NCI-H748 (cell line): ENCODE measurements at regions not wholly inside any gene's neighbourhood (a gene's known extent, or its start where the extent isn't known, plus 50 kb on each side); places are given as distances from the start of the nearest gene placed in this dataset.
"Not testable (repeated sequence)": the region's sequence is repeated elsewhere in the genome, so short reads cannot be mapped to it uniquely, and the experiment has no call there.

Experiments
- DNase-seq: peaks from one replicate; lab custom pipeline; 2025; ENCODE audit not compliant: unreplicated experiment; lab: John Stamatoyannopoulos, UW

DNA sequence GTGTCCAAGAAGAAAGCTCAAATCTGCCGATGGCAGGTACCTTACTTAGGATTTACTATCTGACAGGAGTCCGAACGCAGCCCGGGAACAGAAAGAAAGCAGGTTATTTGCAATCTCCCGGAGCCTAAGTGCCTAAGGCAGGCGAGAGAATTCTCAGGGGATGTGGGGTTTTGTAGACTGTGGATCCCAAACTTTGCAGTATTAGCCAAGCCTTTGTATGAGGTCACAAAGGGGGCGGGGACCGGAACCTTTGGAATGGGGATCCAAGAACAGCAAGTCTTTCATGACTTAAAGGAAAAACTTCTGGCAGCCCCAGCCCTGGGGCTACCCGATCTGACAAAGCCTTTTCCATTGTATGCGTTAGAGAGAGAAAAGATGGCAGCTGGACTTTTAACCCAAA, 80.6 kb upstream of the RUBCNL start:
- not testable (repeated sequence) for DNase-seq

DNA sequence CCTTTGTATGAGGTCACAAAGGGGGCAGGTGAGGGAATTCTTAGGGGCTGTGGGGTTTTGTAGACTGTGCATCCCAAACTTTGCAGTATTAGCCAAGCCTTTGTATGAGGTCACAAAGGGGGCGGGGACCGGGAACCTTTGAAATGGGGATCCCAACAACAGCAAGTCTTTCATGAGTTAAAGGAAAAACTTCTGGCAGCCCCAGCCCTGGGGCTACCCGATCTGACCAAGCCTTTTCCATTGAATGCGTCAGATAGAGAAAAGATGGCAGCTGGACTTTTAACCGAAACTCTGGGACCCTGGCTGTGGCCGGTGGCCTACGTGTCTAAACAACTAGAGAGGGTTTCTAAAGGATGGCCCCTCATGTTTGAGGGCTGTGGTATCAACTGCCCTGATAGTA, 79.0 kb upstream of the RUBCNL start:
- DNase-seq: not testable (repeated sequence)

DNA sequence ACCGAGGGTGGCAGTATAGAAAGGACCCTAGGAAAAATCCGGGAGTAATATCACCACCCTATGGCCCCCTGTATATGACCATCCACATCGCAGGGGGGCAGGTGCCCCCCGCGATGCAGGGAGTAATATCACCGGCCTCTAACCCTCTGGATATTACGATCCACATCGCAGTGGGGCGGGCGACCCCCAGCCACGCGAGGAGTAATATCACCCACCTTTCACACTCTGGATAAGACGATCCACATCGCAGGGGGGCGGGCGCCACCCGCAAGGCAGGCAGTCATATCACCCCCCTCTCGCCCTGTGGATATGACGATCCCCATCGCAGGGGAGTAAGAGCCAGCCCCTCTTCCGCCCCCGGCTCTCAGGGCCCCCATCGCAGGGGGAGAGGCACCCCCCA, 76.7 kb upstream of the RUBCNL start:
- DNase-seq: no peak

DNA sequence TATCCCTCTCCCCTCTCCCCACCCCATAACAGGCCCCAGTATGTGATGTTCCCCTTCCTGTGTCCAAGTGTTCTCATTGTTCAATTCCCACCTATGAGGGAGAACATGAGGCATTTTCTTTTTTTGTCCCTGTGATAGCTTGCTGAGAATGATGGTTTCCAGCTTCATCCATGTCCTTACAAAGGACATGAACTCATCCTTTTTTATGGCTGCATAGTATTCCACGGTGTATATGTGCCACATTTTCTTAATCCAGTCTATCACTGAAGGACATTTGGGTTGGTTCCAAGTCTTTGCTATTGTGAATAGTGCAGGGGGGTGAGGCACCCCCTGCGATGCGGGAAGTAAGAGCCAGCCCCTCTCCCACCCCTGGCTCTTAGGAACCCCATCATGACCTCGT, 73.2 kb upstream of the RUBCNL start:
- not testable (repeated sequence) for DNase-seq

DNA sequence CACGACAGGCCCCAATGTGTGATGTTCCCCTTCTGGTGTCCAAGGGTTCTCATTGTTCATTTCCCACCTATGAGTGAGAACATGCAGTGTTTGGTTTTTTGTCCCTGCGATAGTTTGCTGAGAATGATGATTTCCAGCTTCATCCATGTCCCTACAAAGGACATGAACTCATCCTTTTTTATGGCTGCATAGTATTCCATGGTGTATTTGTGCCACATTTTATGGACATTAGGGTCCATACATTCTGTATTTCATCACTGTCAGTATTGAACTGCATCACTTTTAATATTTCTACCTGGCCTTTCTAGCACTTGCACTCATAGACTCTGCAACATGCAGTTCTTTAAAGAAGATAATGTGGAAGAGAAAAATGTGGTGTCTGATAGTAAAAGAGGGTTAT, 70.2 kb upstream of the RUBCNL start:
- DNase-seq: not testable (repeated sequence)

DNA sequence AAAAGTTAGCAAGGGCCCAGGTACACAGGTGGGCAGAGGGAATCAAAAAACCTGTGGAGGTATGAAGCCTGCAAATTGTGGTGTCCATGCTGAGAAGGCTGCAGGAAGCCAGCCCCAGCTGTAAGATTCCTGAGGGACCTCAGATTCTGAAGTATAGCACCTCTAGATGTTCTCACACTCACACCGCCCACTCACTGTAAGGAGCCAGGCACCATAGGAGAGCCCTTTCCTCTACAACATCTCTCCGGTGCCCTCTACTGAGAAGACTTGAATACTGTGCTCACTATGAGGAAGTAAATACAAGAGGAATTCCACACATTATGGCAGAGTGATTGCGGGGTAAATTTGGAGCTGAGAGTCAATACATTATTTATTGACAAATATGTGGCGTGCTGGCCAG, 68.9 kb upstream of the RUBCNL start:
- DNase-seq: peak; percentile 5

DNA sequence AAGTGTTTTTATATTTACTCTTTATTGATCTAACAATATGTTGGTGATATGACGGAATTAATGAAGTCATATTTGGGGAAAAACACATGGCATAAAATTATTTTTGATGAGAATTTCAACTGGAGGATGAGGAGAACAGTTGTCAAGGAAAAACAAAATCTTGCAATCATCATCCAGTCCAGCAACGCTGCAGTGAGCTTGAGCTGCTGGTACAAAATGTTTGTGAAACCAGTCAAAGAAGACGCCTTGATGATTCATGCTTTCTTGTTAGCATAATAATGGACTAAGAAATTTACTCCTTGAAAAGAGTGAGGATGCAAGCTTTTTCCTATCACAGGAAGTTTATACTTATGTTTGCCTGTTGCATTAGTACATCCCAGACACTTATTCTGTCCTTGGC, 64.1 kb upstream of the RUBCNL start:
- not testable (repeated sequence) for DNase-seq

DNA sequence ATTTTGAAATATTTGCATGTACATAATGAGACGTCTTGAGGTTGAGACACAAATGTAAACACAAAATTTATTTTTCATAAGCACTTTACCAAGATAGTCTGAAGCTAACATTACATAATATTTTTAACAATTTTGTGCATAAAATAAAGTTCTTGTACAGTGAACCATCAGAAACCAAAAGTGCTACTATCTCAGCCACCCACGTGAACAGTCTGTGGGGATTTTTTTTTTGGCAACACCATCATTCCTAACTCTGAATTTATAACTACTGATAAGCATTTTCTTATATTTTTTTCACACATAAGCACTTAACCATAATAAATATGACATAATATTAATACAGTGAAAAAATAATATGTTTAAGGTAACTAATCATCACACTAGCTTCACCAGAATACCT, 62.9 kb upstream of the RUBCNL start:
- DNase-seq: not testable (repeated sequence)

DNA sequence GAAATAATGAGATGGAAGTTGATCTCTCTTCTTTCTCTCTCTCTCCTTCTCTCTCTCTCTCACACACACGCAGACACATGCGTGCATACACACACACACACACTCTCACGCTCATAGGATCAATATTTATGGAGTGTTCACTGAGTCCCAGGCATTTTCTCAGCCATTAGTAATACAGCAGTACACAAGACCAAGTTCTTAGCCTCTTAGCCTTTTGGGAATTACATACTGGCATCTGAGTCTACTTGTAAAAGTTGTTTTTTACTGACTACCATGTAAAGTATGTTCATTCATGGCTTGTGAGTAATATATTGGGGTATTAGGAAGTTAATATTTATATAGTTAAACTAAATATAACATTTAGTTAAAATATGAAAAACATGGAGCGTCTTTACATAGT, 61.1 kb upstream of the RUBCNL start:
- not testable (repeated sequence) for DNase-seq

DNA sequence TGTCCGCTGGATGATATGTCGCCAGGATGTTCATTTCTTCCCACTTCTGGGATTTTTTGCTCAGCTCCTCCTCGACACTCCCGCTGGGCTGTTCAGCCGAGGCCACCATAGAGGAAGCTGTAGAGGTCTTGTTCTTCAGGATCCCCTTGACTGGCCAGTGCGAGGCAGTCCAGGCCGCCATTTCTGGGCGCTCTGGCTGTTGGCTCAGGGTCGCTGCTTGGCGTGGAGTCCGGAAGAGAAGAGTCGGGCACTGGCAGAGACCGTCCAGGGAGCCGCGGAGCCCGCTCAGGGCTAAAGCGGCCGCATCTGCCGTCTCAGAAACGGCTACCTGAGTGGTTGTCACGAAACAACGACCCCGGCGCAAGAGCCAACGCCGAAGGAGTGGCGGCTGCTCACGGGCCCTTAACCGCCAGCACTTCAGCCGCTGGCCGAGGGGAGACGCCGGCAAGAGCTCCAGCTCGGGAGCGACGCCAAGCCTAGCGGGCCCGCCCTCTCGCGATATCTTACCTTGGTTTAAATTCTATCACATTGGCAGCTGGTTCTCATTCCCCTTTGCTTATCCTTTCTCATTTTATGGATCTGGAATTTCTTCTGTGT, 50.9 kb upstream of the RUBCNL start:
- not testable (repeated sequence) for DNase-seq
